Brain microvascular endothelial cell (primary cell): ENCODE measurements at regions not wholly inside any gene's neighbourhood (a gene's known extent, or its start where the extent isn't known, plus 50 kb on each side); places are given as distances from the start of the nearest gene placed in this dataset.

ENCODE experiments used
- DNase-seq: peaks from one replicate; pipeline ENCODE4 v3.0.0-alpha.2; 2020
- H3K27ac ChIP-seq: fragments of 250-450 bp; sonication (Bioruptor Pico); 2 replicates; pipeline ENCODE4 v1.5.1; 2020; ENCODE audit warnings: mild to moderate bottlenecking, moderate library complexity
- H3K27me3 ChIP-seq: fragments of 250-450 bp; sonication (Bioruptor Pico); replicated peaks from 2 replicates; pipeline ENCODE4 v1.5.1; 2020; ENCODE audit warnings: mild to moderate bottlenecking
- H3K36me3 ChIP-seq: fragments of 250-450 bp; sonication (Bioruptor Pico); replicated peaks from 2 replicates; pipeline ENCODE4 v1.5.1; 2020; ENCODE audit warnings: mild to moderate bottlenecking
- H3K4me3 ChIP-seq: 2 replicates; pipeline ENCODE4 v1.5.1; 2011; ENCODE audit warnings: low read depth, mild to moderate bottlenecking, control low read depth, low read length, moderate library complexity
- CTCF ChIP-seq: IDR thresholded peaks from 2 replicates; pipeline ENCODE4 v1.5.1; 2011; ENCODE audit warnings: low read depth, mild to moderate bottlenecking, moderate library complexity, low read length, control low read depth, inconsistent platforms; ENCODE audit errors: missing control alignments
- in situ Hi-C: cut with HindIII; loops from 2 replicates; pipeline ENCODE4 v1.10.0; 2017; ENCODE audit warnings: low sequenced_read_pairs, low pct_ligation_motif_present

- TF ChIP-seq CTCF, result no peak
- Histone ChIP-seq H3K27me3 (no peaks in the 10 kb centered on the region), H3K36me3 (no peaks in the 10 kb centered on the region), H3K4me3 (peak overlapping the region; percentile 6), H3K27ac (peak overlapping the region; percentile 80)
- peak; percentile 57 for DNase-seq
- in situ Hi-C loops, result no loop called here
Observed at GRCh38 chr6:19415605-19416326, 421.4 kb upstream of the ID4 start.

DNA sequence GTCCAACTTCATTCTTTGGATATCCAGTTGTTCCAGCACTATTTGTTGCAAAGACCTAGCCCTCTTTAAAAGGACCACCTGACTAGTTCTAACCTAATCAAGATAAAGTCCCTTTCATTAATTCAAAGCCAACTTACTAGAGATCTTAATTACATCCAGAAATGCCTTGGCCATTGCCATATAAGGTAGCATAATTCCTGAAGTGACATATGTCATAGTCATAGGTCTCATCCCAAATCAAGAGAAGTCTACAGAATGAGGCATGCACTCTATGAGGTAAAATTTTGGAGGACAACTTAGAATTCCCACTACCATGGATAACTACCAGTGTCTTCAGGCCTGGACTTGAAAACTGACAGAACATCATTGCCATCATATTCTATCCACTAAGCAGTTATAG, 420.4 kb upstream of the ID4 start:
- no peak for DNase-seq
- no peak for TF ChIP-seq CTCF
- no peak overlapping the region for H3K27ac ChIP-seq
- in situ Hi-C loops, result no loop called here
- H3K27me3 ChIP-seq, result no peaks in the 10 kb centered on the region
- no peak overlapping the region for H3K4me3 ChIP-seq
- H3K36me3 ChIP-seq, result no peaks in the 10 kb centered on the region

DNA sequence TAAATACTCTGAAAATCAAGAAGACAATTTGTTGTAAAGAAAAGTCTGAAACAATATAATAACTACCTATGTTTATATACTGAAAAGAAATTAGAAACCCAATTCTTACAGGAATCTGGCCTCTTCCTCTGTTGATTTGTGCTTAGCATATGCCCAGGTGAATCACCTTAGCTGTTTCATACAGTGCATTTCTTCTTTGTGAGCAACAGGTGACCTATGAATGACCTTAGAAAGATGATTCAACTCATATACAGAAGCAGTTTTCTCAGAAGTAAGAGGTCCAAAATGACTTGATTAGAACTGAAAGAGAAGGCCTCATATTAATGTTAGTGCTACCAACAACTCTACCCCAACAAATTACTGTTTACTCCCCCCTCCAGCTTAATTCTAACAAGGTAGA, 419.5 kb upstream of the ID4 start:
- in situ Hi-C loops, result no loop called here
- TF ChIP-seq CTCF, result no peak
- peak; percentile 53 for DNase-seq
- Histone ChIP-seq H3K36me3 (no peaks in the 10 kb centered on the region), H3K27ac (peak overlapping the region; percentile 52), H3K4me3 (no peak overlapping the region), H3K27me3 (no peaks in the 10 kb centered on the region)

- DNase-seq, result no peak
- TF ChIP-seq CTCF, result no peak
- H3K36me3 ChIP-seq, result no peaks in the 10 kb centered on the region
- H3K27me3 ChIP-seq, result no peaks in the 10 kb centered on the region
- no peak overlapping the region for H3K27ac ChIP-seq
- in situ Hi-C loops, result no loop called here
- no peak overlapping the region for H3K4me3 ChIP-seq
Observed at GRCh38 chr6:19424853-19425252, 412.3 kb upstream of the ID4 start.

- no peak for TF ChIP-seq CTCF
- Histone ChIP-seq H3K27me3 (no peaks in the 10 kb centered on the region), H3K36me3 (no peaks in the 10 kb centered on the region), H3K4me3 (no peak overlapping the region), H3K27ac (no peak overlapping the region)
- DNase-seq, result no peak
- in situ Hi-C loops, result no loop called here
Observed at GRCh38 chr6:19427548-19427947, 409.6 kb upstream of the ID4 start.

GRCh38 chr6:19432966-19433498, 404.1 kb upstream of the ID4 start:
- H3K4me3 ChIP-seq, result no peak overlapping the region
- no peaks in the 10 kb centered on the region for H3K27me3 ChIP-seq
- in situ Hi-C loops, result no loop called here
- no peak for TF ChIP-seq CTCF
- DNase-seq, result no peak
- no peak overlapping the region for H3K27ac ChIP-seq
- H3K36me3 ChIP-seq, result no peaks in the 10 kb centered on the region
